Peyer's patch (tissue), 4 donors: ENCODE measurements at regions not wholly inside any gene's neighbourhood (a gene's known extent, or its start where the extent isn't known, plus 50 kb on each side); places are given as distances from the start of the nearest gene placed in this dataset.

Source experiments
- CTCF ChIP-seq, 6 experiments: fragments of 450-650 bp in 4 of 6; fragments of 200-600 bp in 2 of 6; sonication (generic) in 1 of 6; IDR thresholded peaks; one replicate each; pipeline ENCODE4 v1.5.1; 2017 to 2019; ENCODE audit warnings: antibody characterized with exemption in 6 of 6, mild to moderate bottlenecking in 3 of 6, moderate library complexity in 1 of 6
- POLR2A ChIP-seq, 2 donors: fragments of 450-650 bp; IDR thresholded peaks; one replicate each; pipeline ENCODE4 v1.5.1; 2017; ENCODE audit warnings: antibody characterized with exemption in 2 of 2, mild to moderate bottlenecking in 2 of 2, moderate library complexity in 2 of 2

GRCh38 chr18:30245766-30246455 lies 796.6 kb downstream of the DSC3 start:
- TF ChIP-seq CTCF (IDR thresholded peaks at IDR 0.05) = no peak
- no peak for TF ChIP-seq POLR2A (IDR thresholded peaks at IDR 0.05)
